Activated CD4-positive, alpha-beta memory T cell treated with anti-CD3 and anti-CD28 coated beads, Interleukin-2, amount 10 ng/mL, durations not matched to agents 7 days and 5 days (primary cell): ENCODE measurements at regions not wholly inside any gene's neighbourhood (a gene's known extent, or its start where the extent isn't known, plus 50 kb on each side); places are given as distances from the start of the nearest gene placed in this dataset.

Source experiments
- CTCF ChIA-PET: fragments of 350-600 bp; sonication (Branson Sonifier 250); formaldehyde crosslinking; loops from one replicate; lab custom pipeline; 2021; ENCODE audit warnings: antibody characterized with exemption, inconsistent platforms; lab: Charles Lee
- POLR2A ChIA-PET: fragments of 350-600 bp; sonication (Branson Sonifier 250); formaldehyde crosslinking; loops from one replicate; lab custom pipeline; 2021; ENCODE audit warnings: antibody characterized with exemption; lab: Charles Lee
- DNase-seq: peaks from one replicate; pipeline ENCODE4 v3.0.0-alpha.2; 2020
- H3K27ac Mint-ChIP-seq: one replicate; pipeline ENCODE4 v1.8.0; 2021; ENCODE audit warnings: mild to moderate bottlenecking, mixed read lengths
- H3K27me3 Mint-ChIP-seq: one replicate; pipeline ENCODE4 v1.8.0; 2021; ENCODE audit warnings: mixed read lengths
- H3K36me3 Mint-ChIP-seq: one replicate; pipeline ENCODE4 v1.8.0; 2021; ENCODE audit warnings: low read depth, mixed read lengths
- H3K4me1 Mint-ChIP-seq: one replicate; pipeline ENCODE4 v1.8.0; 2021; ENCODE audit warnings: mixed read lengths
- H3K4me3 Mint-ChIP-seq: one replicate; pipeline ENCODE4 v1.8.0; 2021; ENCODE audit warnings: mild to moderate bottlenecking, mixed read lengths
- H3K9me3 Mint-ChIP-seq: one replicate; pipeline ENCODE4 v1.8.0; 2021; ENCODE audit warnings: mixed read lengths

GRCh38 chr6:25056130-25056529, 120.4 kb upstream of the RIPOR2 start:
- no peaks in the 10 kb centered on the region for H3K36me3 Mint-ChIP-seq
- CTCF ChIA-PET = interaction anchor here (0.5 to 6.0 kb wide), 6 partner anchors 9 to 37 kb away, joined by 3 to 87 read pairs (median 14); no protein-coding TSS in a partner anchor

GRCh38 chr6:25057111-25057905, 121.5 kb upstream of the RIPOR2 start:
- Mint-ChIP-seq H3K27me3 (no peaks in the 10 kb centered on the region), H3K9me3 (no peaks in the 10 kb centered on the region), H3K36me3 (no peaks in the 10 kb centered on the region), H3K4me3 (peak overlapping the region; percentile 28), H3K27ac (peak overlapping the region; percentile 95), H3K4me1 (peaks cover 62% of the 10 kb centered on the region)
- ChIA-PET POLR2A (interaction anchor here (0.8 to 2.3 kb wide), 6 partner anchors 14 to 963 kb away, joined by 3 to 24 read pairs (median 12); a partner anchor contains a TSS), CTCF (interaction anchor here (0.8 to 6.0 kb wide), 3 partner anchors 14 to 31 kb away, joined by 4 to 87 read pairs (median 54); no protein-coding TSS in a partner anchor)
- DNase-seq = no peak

More at GRCh38 chr6:25056130-25056529, 120.4 kb upstream of the RIPOR2 start:
- Mint-ChIP-seq H3K4me3 (peak overlapping the region; percentile 62), H3K27ac (peak overlapping the region; percentile 95), H3K27me3 (no peaks in the 10 kb centered on the region), H3K4me1 (peaks cover 73% of the 10 kb centered on the region), H3K9me3 (no peaks in the 10 kb centered on the region)
- DNase-seq = peak; percentile 84
- POLR2A ChIA-PET = interaction anchor here (0.8 to 2.3 kb wide), 10 partner anchors 9 to 338 kb away, joined by 3 to 24 read pairs (median 4); partner anchors contain the start of gene RIPOR2

GRCh38 chr6:25058441-25058840, 122.7 kb upstream of the RIPOR2 start:
- ChIA-PET CTCF (no interaction called here), POLR2A (no interaction called here)
- no peaks in the 10 kb centered on the region for H3K27me3 Mint-ChIP-seq
- no peaks in the 10 kb centered on the region for H3K9me3 Mint-ChIP-seq
- no peak overlapping the region for H3K4me3 Mint-ChIP-seq
- H3K27ac Mint-ChIP-seq = no peak overlapping the region
- no peak for DNase-seq
- H3K36me3 Mint-ChIP-seq = no peaks in the 10 kb centered on the region
- H3K4me1 Mint-ChIP-seq = peaks cover 51% of the 10 kb centered on the region

GRCh38 chr6:25058941-25059340, 123.2 kb upstream of the RIPOR2 start:
- Mint-ChIP-seq H3K4me1 (peaks cover 46% of the 10 kb centered on the region), H3K36me3 (no peaks in the 10 kb centered on the region), H3K9me3 (no peaks in the 10 kb centered on the region), H3K4me3 (no peak overlapping the region), H3K27ac (no peak overlapping the region), H3K27me3 (no peaks in the 10 kb centered on the region)
- ChIA-PET POLR2A (no interaction called here), CTCF (interaction anchor here (1.9 to 4.4 kb wide), 2 partner anchors 12 to 32 kb away, joined by 14 to 26 read pairs; no protein-coding TSS in a partner anchor)
- no peak for DNase-seq

GRCh38 chr6:25060522-25060921, 124.8 kb upstream of the RIPOR2 start:
- POLR2A ChIA-PET = interaction anchor here (1.6 to 3.3 kb wide), 3 partner anchors 18 to 43 kb away, joined by 4 to 15 read pairs (median 5); no protein-coding TSS in a partner anchor
- Mint-ChIP-seq H3K9me3 (no peaks in the 10 kb centered on the region), H3K27ac (no peak overlapping the region), H3K4me1 (peaks cover 33% of the 10 kb centered on the region), H3K36me3 (no peaks in the 10 kb centered on the region), H3K27me3 (no peaks in the 10 kb centered on the region), H3K4me3 (no peak overlapping the region)
- DNase-seq = no peak
- CTCF ChIA-PET = interaction anchor here (1.0 to 4.4 kb wide), 3 partner anchors 10 to 128 kb away, joined by 3 to 26 read pairs (median 14); no protein-coding TSS in a partner anchor

GRCh38 chr6:25061289-25061936, 125.7 kb upstream of the RIPOR2 start:
- no peaks in the 10 kb centered on the region for H3K27me3 Mint-ChIP-seq
- H3K27ac Mint-ChIP-seq = no peak overlapping the region
- peaks cover 24% of the 10 kb centered on the region for H3K4me1 Mint-ChIP-seq
- CTCF ChIA-PET = interaction anchor here (1.0 to 4.4 kb wide), 6 partner anchors 9 to 81 kb away, joined by 3 to 26 read pairs (median 8); no protein-coding TSS in a partner anchor
- H3K4me3 Mint-ChIP-seq = no peak overlapping the region
- POLR2A ChIA-PET = interaction anchor here (0.8 to 3.3 kb wide), 6 partner anchors 9 to 340 kb away, joined by 3 to 15 read pairs (median 4); no protein-coding TSS in a partner anchor
- DNase-seq = no peak
- H3K36me3 Mint-ChIP-seq = no peaks in the 10 kb centered on the region
- no peaks in the 10 kb centered on the region for H3K9me3 Mint-ChIP-seq

- POLR2A ChIA-PET = interaction anchor here (0.8 to 3.3 kb wide), 6 partner anchors 8 to 341 kb away, joined by 3 to 15 read pairs (median 6); no protein-coding TSS in a partner anchor
- no peak overlapping the region for H3K27ac Mint-ChIP-seq
- no peaks in the 10 kb centered on the region for H3K36me3 Mint-ChIP-seq
- H3K4me3 Mint-ChIP-seq = no peak overlapping the region
- CTCF ChIA-PET = interaction anchor here (1.0 to 4.4 kb wide), 9 partner anchors 8 to 82 kb away, joined by 3 to 26 read pairs (median 4); no protein-coding TSS in a partner anchor
- DNase-seq = no peak
- H3K27me3 Mint-ChIP-seq = peaks cover under 1% of the 10 kb centered on the region
- no peaks in the 10 kb centered on the region for H3K9me3 Mint-ChIP-seq
- H3K4me1 Mint-ChIP-seq = peaks cover 18% of the 10 kb centered on the region
Observed at GRCh38 chr6:25062070-25062811, 126.5 kb upstream of the RIPOR2 start.

- Mint-ChIP-seq H3K9me3 (no peaks in the 10 kb centered on the region), H3K4me1 (peaks cover 7% of the 10 kb centered on the region), H3K4me3 (no peak overlapping the region), H3K27ac (no peak overlapping the region), H3K36me3 (no peaks in the 10 kb centered on the region), H3K27me3 (peaks cover 2% of the 10 kb centered on the region)
- DNase-seq = no peak
- POLR2A ChIA-PET = interaction anchor here (0.9 to 2.6 kb wide), 3 partner anchors 21 to 29 kb away, joined by 3 to 15 read pairs (median 7); no protein-coding TSS in a partner anchor
- CTCF ChIA-PET = interaction anchor here (1.5 to 3.3 kb wide), 5 partner anchors 10 to 74 kb away, joined by 3 to 22 read pairs (median 6); no protein-coding TSS in a partner anchor
Observed at GRCh38 chr6:25064006-25064405, 128.2 kb upstream of the RIPOR2 start.

- ChIA-PET CTCF (interaction anchor here (1.0 to 3.0 kb wide), 5 partner anchors 10 to 74 kb away, joined by 3 to 11 read pairs (median 5); no protein-coding TSS in a partner anchor), POLR2A (no interaction called here)
- Mint-ChIP-seq H3K4me3 (no peak overlapping the region), H3K36me3 (peaks cover 4% of the 10 kb centered on the region), H3K9me3 (peaks cover 3% of the 10 kb centered on the region), H3K4me1 (peaks cover 5% of the 10 kb centered on the region), H3K27me3 (peaks cover 2% of the 10 kb centered on the region), H3K27ac (no peak overlapping the region)
- DNase-seq = no peak
Observed at GRCh38 chr6:25065666-25066065, 129.9 kb upstream of the RIPOR2 start.

GRCh38 chr6:25066593-25066992, 130.8 kb upstream of the RIPOR2 start:
- no peak overlapping the region for H3K4me3 Mint-ChIP-seq
- ChIA-PET POLR2A (interaction anchor here (1.2 to 1.4 kb wide), 3 partner anchors 24 to 49 kb away, joined by 3 to 4 read pairs (median 3); no protein-coding TSS in a partner anchor), CTCF (interaction anchor here (3.8 to 6.0 kb wide), 2 partner anchors 40 to 48 kb away, joined by 10 to 196 read pairs; no protein-coding TSS in a partner anchor)
- peaks cover 3% of the 10 kb centered on the region for H3K9me3 Mint-ChIP-seq
- H3K4me1 Mint-ChIP-seq = peaks cover 8% of the 10 kb centered on the region
- peaks cover 4% of the 10 kb centered on the region for H3K36me3 Mint-ChIP-seq
- DNase-seq = no peak
- peaks cover 2% of the 10 kb centered on the region for H3K27me3 Mint-ChIP-seq
- no peak overlapping the region for H3K27ac Mint-ChIP-seq

GRCh38 chr6:25068866-25069265, 133.1 kb upstream of the RIPOR2 start:
- H3K27ac Mint-ChIP-seq = no peak overlapping the region
- H3K9me3 Mint-ChIP-seq = peaks cover 3% of the 10 kb centered on the region
- DNase-seq = no peak
- peaks cover 2% of the 10 kb centered on the region for H3K27me3 Mint-ChIP-seq
- H3K4me1 Mint-ChIP-seq = peaks cover 8% of the 10 kb centered on the region
- peaks cover 4% of the 10 kb centered on the region for H3K36me3 Mint-ChIP-seq
- POLR2A ChIA-PET = interaction anchor here (2.0 kb wide), 1 partner anchor 42 kb away, joined by 8 read pairs; no protein-coding TSS in a partner anchor
- no peak overlapping the region for H3K4me3 Mint-ChIP-seq
- CTCF ChIA-PET = interaction anchor here (1.4 to 6.0 kb wide), 6 partner anchors 26 to 213 kb away, joined by 4 to 196 read pairs (median 10); no protein-coding TSS in a partner anchor
